ENCODE measurements at regions not wholly inside any gene's neighbourhood (a gene's known extent, or its start where the extent isn't known, plus 50 kb on each side); places are given as distances from the start of the nearest gene placed in this dataset.

- Histone ChIP-seq H3K4me2 (ENCODE audit: control insufficient read depth, extremely low read depth, insufficient read depth, low read depth, low read length) (no peak overlapping the region), H3K9me1 (ENCODE audit: control insufficient read depth, extremely low read depth, insufficient read depth, low read length) (no peaks in the 10 kb centered on the region), H3K36me3 (ENCODE audit: control insufficient read depth in 2 of 2, extremely low read depth in 1 of 2, insufficient read depth in 2 of 2, low read length in 2 of 2) (no peaks in the 10 kb centered on the region), H2AFZ (ENCODE audit: control insufficient read depth, low read length) (no peak overlapping the region), H3K79me2 (ENCODE audit: control insufficient read depth, insufficient read depth, low read length) (no peaks in the 10 kb centered on the region), H3K9ac (ENCODE audit: control insufficient read depth, extremely low read depth, insufficient read depth, low read length) (no peak overlapping the region), H3K9me3 (ENCODE audit: control insufficient read depth, low read depth, low read length) (no peaks in the 10 kb centered on the region), H3K4me3 (ENCODE audit: control insufficient read depth in 2 of 3, extremely low read depth in 1 of 3, insufficient read depth in 2 of 3, low read depth in 1 of 3, low read length in 3 of 3) (no peak overlapping the region), H3K4me1 (ENCODE audit: control insufficient read depth, extremely low read depth, insufficient read depth, low read length) (no peaks in the 10 kb centered on the region), H3K27ac (ENCODE audit: control insufficient read depth, insufficient read depth, low read length) (no peak overlapping the region), H4K20me1 (ENCODE audit: control insufficient read depth, extremely low read depth, insufficient read depth, low read length) (no peaks in the 10 kb centered on the region), H3K27me3 (ENCODE audit: control insufficient read depth, extremely low read depth, insufficient read depth, low read length) (no peaks in the 10 kb centered on the region)
- TF ChIP-seq CTCF (optimal IDR thresholded peaks at IDR 0.05 in 1 of 3, IDR thresholded peaks at IDR 0.05 in 1 of 3, conservative IDR thresholded peaks at IDR 0.05 in 1 of 3; ENCODE audit: extremely low read depth in 1 of 3, insufficient read depth in 2 of 3, low read length in 3 of 3) = no peak
- TF ChIP-seq EZH2 (IDR thresholded peaks at IDR 0.05; ENCODE audit: low read length) = no peak
- no peak for FAIRE-seq
- dilution Hi-C loops (cut with MboI; ENCODE audit: extremely low pct_ligation_motif_present, low sequenced_read_pairs) = no loop called here
- no peak for DNase-seq (ENCODE audit: low read depth, low spot score)
These were observed 218.5 kb downstream of the CXCL12 start for GRCh38 chr10:44166441-44166840.

GRCh38 chr10:44164251-44164956 lies 220.5 kb downstream of the CXCL12 start:
- H3K79me2 ChIP-seq (ENCODE audit: control insufficient read depth, insufficient read depth, low read length) = no peaks in the 10 kb centered on the region
- no peak overlapping the region for H3K9ac ChIP-seq (ENCODE audit: control insufficient read depth, extremely low read depth, insufficient read depth, low read length)
- H3K9me1 ChIP-seq (ENCODE audit: control insufficient read depth, extremely low read depth, insufficient read depth, low read length) = no peaks in the 10 kb centered on the region
- H3K27me3 ChIP-seq (ENCODE audit: control insufficient read depth, extremely low read depth, insufficient read depth, low read length) = no peaks in the 10 kb centered on the region
- dilution Hi-C loops (cut with MboI; ENCODE audit: extremely low pct_ligation_motif_present, low sequenced_read_pairs) = no loop called here
- H3K27ac ChIP-seq (ENCODE audit: control insufficient read depth, insufficient read depth, low read length) = no peak overlapping the region
- H3K4me2 ChIP-seq (ENCODE audit: control insufficient read depth, extremely low read depth, insufficient read depth, low read depth, low read length) = no peak overlapping the region
- DNase-seq (ENCODE audit: low read depth, low spot score) = no peak
- H3K9me3 ChIP-seq (ENCODE audit: control insufficient read depth, low read depth, low read length) = no peaks in the 10 kb centered on the region
- no peaks in the 10 kb centered on the region for H4K20me1 ChIP-seq (ENCODE audit: control insufficient read depth, extremely low read depth, insufficient read depth, low read length)
- H2AFZ ChIP-seq (ENCODE audit: control insufficient read depth, low read length) = no peak overlapping the region
- H3K4me3 ChIP-seq (ENCODE audit: control insufficient read depth in 2 of 3, extremely low read depth in 1 of 3, insufficient read depth in 2 of 3, low read depth in 1 of 3, low read length in 3 of 3) = no peak overlapping the region
- H3K36me3 ChIP-seq (ENCODE audit: control insufficient read depth in 2 of 2, extremely low read depth in 1 of 2, insufficient read depth in 2 of 2, low read length in 2 of 2) = no peaks in the 10 kb centered on the region
- TF ChIP-seq CTCF (optimal IDR thresholded peaks at IDR 0.05 in 1 of 3, IDR thresholded peaks at IDR 0.05 in 1 of 3, conservative IDR thresholded peaks at IDR 0.05 in 1 of 3; ENCODE audit: extremely low read depth in 1 of 3, insufficient read depth in 2 of 3, low read length in 3 of 3) (no peak), EZH2 (IDR thresholded peaks at IDR 0.05; ENCODE audit: low read length) (no peak)
- H3K4me1 ChIP-seq (ENCODE audit: control insufficient read depth, extremely low read depth, insufficient read depth, low read length) = no peaks in the 10 kb centered on the region
- no peak for FAIRE-seq
